ENCODE measurements at regions not wholly inside any gene's neighbourhood (a gene's known extent, or its start where the extent isn't known, plus 50 kb on each side); places are given as distances from the start of the nearest gene placed in this dataset.

GRCh38 chrX:10984213-10984612 is 126.9 kb upstream of the HCCS start:
- Histone ChIP-seq H3K36me3 (ENCODE audit: insufficient read depth, low read length) (no peaks in the 10 kb centered on the region), H2AFZ (ENCODE audit: low read length) (no peak overlapping the region), H3K9ac (ENCODE audit: low read depth, low read length, poor library complexity, severe bottlenecking) (no peak overlapping the region), H3K4me3 (ENCODE audit: low read length, poor library complexity, severe bottlenecking) (no peak overlapping the region), H3K4me2 (ENCODE audit: low read depth, low read length, poor library complexity, severe bottlenecking) (no peak overlapping the region), H4K20me1 (ENCODE audit: insufficient read depth, low read length, poor library complexity, severe bottlenecking) (no peaks in the 10 kb centered on the region), H3K4me1 (ENCODE audit: insufficient read depth, low read length, poor library complexity, severe bottlenecking) (no peaks in the 10 kb centered on the region), H3K9me3 (ENCODE audit: insufficient read depth, low read depth, low read length) (no peaks in the 10 kb centered on the region), H3K27me3 (ENCODE audit: insufficient read depth, low read length, poor library complexity, severe bottlenecking) (no peaks in the 10 kb centered on the region), H3K79me2 (ENCODE audit: insufficient read depth, low read length) (no peaks in the 10 kb centered on the region), H3F3A (ENCODE audit: low read depth) (no peaks in the 10 kb centered on the region), H3K9me2 (replicated peaks; ENCODE audit: low read depth, low read length) (no peaks in the 10 kb centered on the region)
- TF ChIP-seq EZH2phosphoT487 (IDR thresholded peaks at IDR 0.05; ENCODE audit: borderline replicate concordance), result no peak
- TF ChIP-seq CTCF (conservative IDR thresholded peaks at IDR 0.05; ENCODE audit: low read length), result no peak

DNA sequence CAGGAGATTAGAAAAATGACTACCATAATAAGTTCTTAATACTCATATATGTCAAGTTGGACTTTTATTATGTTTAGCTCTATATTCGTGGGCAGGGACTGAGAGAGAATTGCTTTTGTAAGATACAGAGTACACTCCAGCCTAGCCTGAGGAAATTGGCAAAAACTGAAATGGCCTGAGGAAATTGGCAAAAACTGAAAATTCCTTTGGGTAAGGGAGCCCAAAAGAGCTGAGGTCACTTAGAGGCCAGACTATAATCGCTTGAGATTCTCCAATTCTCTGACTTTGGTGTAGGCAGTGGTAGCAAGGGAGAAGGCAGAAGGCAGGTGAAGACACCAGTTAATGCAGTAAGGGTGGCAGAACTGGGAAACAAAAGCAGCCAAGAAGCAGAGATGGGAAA is 124.5 kb upstream of the HCCS start:
- no peaks in the 10 kb centered on the region for H3K9me3 ChIP-seq (ENCODE audit: insufficient read depth, low read depth, low read length)
- no peak overlapping the region for H2AFZ ChIP-seq (ENCODE audit: low read length)
- no peaks in the 10 kb centered on the region for H4K20me1 ChIP-seq (ENCODE audit: insufficient read depth, low read length, poor library complexity, severe bottlenecking)
- H3K4me1 ChIP-seq (ENCODE audit: insufficient read depth, low read length, poor library complexity, severe bottlenecking), result no peaks in the 10 kb centered on the region
- H3F3A ChIP-seq (ENCODE audit: low read depth), result no peaks in the 10 kb centered on the region
- H3K9me2 ChIP-seq (replicated peaks; ENCODE audit: low read depth, low read length), result no peaks in the 10 kb centered on the region
- H3K9ac ChIP-seq (ENCODE audit: low read depth, low read length, poor library complexity, severe bottlenecking), result no peak overlapping the region
- H3K79me2 ChIP-seq (ENCODE audit: insufficient read depth, low read length), result no peaks in the 10 kb centered on the region
- TF ChIP-seq EZH2phosphoT487 (IDR thresholded peaks at IDR 0.05; ENCODE audit: borderline replicate concordance), result no peak
- no peak for TF ChIP-seq CTCF (conservative IDR thresholded peaks at IDR 0.05; ENCODE audit: low read length)
- no peak overlapping the region for H3K4me2 ChIP-seq (ENCODE audit: low read depth, low read length, poor library complexity, severe bottlenecking)
- no peak overlapping the region for H3K4me3 ChIP-seq (ENCODE audit: low read length, poor library complexity, severe bottlenecking)
- H3K36me3 ChIP-seq (ENCODE audit: insufficient read depth, low read length), result no peaks in the 10 kb centered on the region
- H3K27me3 ChIP-seq (ENCODE audit: insufficient read depth, low read length, poor library complexity, severe bottlenecking), result no peaks in the 10 kb centered on the region

DNA sequence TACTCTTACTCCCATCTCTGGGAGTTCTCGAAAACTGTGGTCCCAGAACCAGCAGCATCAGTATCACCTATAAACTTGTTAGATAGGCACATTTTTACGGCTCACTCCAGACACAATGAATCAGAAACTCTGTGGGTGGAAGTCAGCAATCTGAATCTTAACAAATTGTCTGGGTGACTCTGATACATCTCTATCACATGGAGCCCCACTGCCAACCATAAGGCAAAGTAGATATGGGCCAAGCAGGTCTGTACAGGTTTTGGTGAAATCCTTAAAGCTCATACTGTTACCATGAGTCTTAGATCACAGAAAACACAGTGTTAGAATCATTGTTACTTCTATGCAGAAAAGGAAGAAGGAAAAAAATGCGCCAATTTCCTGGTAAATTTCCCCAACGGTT is 122.5 kb upstream of the HCCS start:
- TF ChIP-seq CTCF (conservative IDR thresholded peaks at IDR 0.05; ENCODE audit: low read length) (no peak), EZH2phosphoT487 (IDR thresholded peaks at IDR 0.05; ENCODE audit: borderline replicate concordance) (no peak)
- Histone ChIP-seq H3K27me3 (ENCODE audit: insufficient read depth, low read length, poor library complexity, severe bottlenecking) (no peaks in the 10 kb centered on the region), H3K9me3 (ENCODE audit: insufficient read depth, low read depth, low read length) (no peaks in the 10 kb centered on the region)

More for the DNA sequence above, 122.5 kb upstream of the HCCS start:
- H3K9ac ChIP-seq (ENCODE audit: low read depth, low read length, poor library complexity, severe bottlenecking), result no peak overlapping the region
- H3K79me2 ChIP-seq (ENCODE audit: insufficient read depth, low read length), result no peaks in the 10 kb centered on the region
- no peaks in the 10 kb centered on the region for H3K9me2 ChIP-seq (replicated peaks; ENCODE audit: low read depth, low read length)
- H3K4me2 ChIP-seq (ENCODE audit: low read depth, low read length, poor library complexity, severe bottlenecking), result no peak overlapping the region
- no peaks in the 10 kb centered on the region for H3K4me1 ChIP-seq (ENCODE audit: insufficient read depth, low read length, poor library complexity, severe bottlenecking)
- H3K36me3 ChIP-seq (ENCODE audit: insufficient read depth, low read length), result no peaks in the 10 kb centered on the region
- H4K20me1 ChIP-seq (ENCODE audit: insufficient read depth, low read length, poor library complexity, severe bottlenecking), result no peaks in the 10 kb centered on the region
- H3F3A ChIP-seq (ENCODE audit: low read depth), result no peaks in the 10 kb centered on the region
- H2AFZ ChIP-seq (ENCODE audit: low read length), result no peak overlapping the region
- H3K4me3 ChIP-seq (ENCODE audit: low read length, poor library complexity, severe bottlenecking), result no peak overlapping the region
